Stomach (tissue), 4 donors: ENCODE measurements at regions not wholly inside any gene's neighbourhood (a gene's known extent, or its start where the extent isn't known, plus 50 kb on each side); places are given as distances from the start of the nearest gene placed in this dataset.

Source experiments
- CTCF ChIP-seq, 7 experiments: fragments of 450-650 bp in 4 of 7; fragments of 200-600 bp in 3 of 7; sonication (generic) in 3 of 7; IDR thresholded peaks; one replicate each; pipeline ENCODE4 v1.5.1; 2016 to 2019; ENCODE audit warnings: antibody characterized with exemption in 7 of 7, control low read depth in 2 of 7, mild to moderate bottlenecking in 1 of 7
- POLR2A ChIP-seq, 4 donors: fragments of 450-650 bp; IDR thresholded peaks; one replicate each; pipeline ENCODE4 v1.6.1; 2016; ENCODE audit warnings: antibody characterized with exemption in 4 of 4, control low read depth in 2 of 4, mild to moderate bottlenecking in 1 of 4, moderate library complexity in 1 of 4

GRCh38 chr18:55967019-55967418 lies 379.0 kb upstream of the TCF4 start:
- TF ChIP-seq CTCF (IDR thresholded peaks at IDR 0.05) = no peak
- no peak for TF ChIP-seq POLR2A (IDR thresholded peaks at IDR 0.05)
